ENCODE measurements at regions not wholly inside any gene's neighbourhood (a gene's known extent, or its start where the extent isn't known, plus 50 kb on each side); places are given as distances from the start of the nearest gene placed in this dataset.

- H3K36me3 ChIP-seq (ENCODE audit: low read depth): no peaks in the 10 kb centered on the region
- intact Hi-C loops (cut with micrococcal nuclease; ENCODE audit: unreplicated experiment): no loop called here
- H3K4me2 ChIP-seq: no peak overlapping the region
- H2AFZ ChIP-seq: no peak overlapping the region
- TF ChIP-seq CTCF (conservative IDR thresholded peaks at IDR 0.05): no peak
- TF ChIP-seq EZH2 (IDR thresholded peaks at IDR 0.05; ENCODE audit: low read depth): no peak
- no peaks in the 10 kb centered on the region for H3K9me3 ChIP-seq (ENCODE audit: insufficient read depth, low read depth)
- no peaks in the 10 kb centered on the region for H3F3A ChIP-seq (ENCODE audit: insufficient read depth, low read depth)
- no peak overlapping the region for H3K4me3 ChIP-seq
- H3K4me1 ChIP-seq (replicated peaks; ENCODE audit: insufficient read depth): no peaks in the 10 kb centered on the region
- BruUV-seq (replicated peaks): no TSS peak
- ChIA-PET CTCF (no interaction called here), POLR2A (ENCODE audit: unreplicated experiment) (no interaction called here)
- DNase-seq: no peak
- no peaks in the 10 kb centered on the region for H3K27me3 ChIP-seq (ENCODE audit: insufficient read depth, low read depth)
- no peaks in the 10 kb centered on the region for H4K20me1 ChIP-seq (ENCODE audit: insufficient read depth)
- no peaks in the 10 kb centered on the region for H3K79me2 ChIP-seq (ENCODE audit: low read depth)
- H3K9me2 ChIP-seq (ENCODE audit: insufficient read depth): no peaks in the 10 kb centered on the region
- no peak overlapping the region for H3K27ac ChIP-seq
Observed at GRCh38 chr13:70380809-70381208, 272.6 kb upstream of the KLHL1 start.

GRCh38 chr13:70375718-70376117 is 267.5 kb upstream of the KLHL1 start:
- DNase-seq: peak in 1 of 2 experiments; percentile 34
- POLR2A ChIA-PET (ENCODE audit: unreplicated experiment): no interaction called here
- no peaks in the 10 kb centered on the region for H3K27me3 ChIP-seq (ENCODE audit: insufficient read depth, low read depth)
- intact Hi-C loops (cut with micrococcal nuclease; ENCODE audit: unreplicated experiment): no loop called here
- TF ChIP-seq EZH2 (IDR thresholded peaks at IDR 0.05; ENCODE audit: low read depth) (no peak), CTCF (conservative IDR thresholded peaks at IDR 0.05) (no peak)
- no peak overlapping the region for H2AFZ ChIP-seq
- H3K27ac ChIP-seq: no peak overlapping the region
- H3K4me3 ChIP-seq: no peak overlapping the region
- H3K79me2 ChIP-seq (ENCODE audit: low read depth): no peaks in the 10 kb centered on the region
- no peaks in the 10 kb centered on the region for H3K9me2 ChIP-seq (ENCODE audit: insufficient read depth)
- no peaks in the 10 kb centered on the region for H3F3A ChIP-seq (ENCODE audit: insufficient read depth, low read depth)
- H3K4me1 ChIP-seq (replicated peaks; ENCODE audit: insufficient read depth): no peaks in the 10 kb centered on the region
- no peaks in the 10 kb centered on the region for H3K36me3 ChIP-seq (ENCODE audit: low read depth)
- no peak overlapping the region for H3K4me2 ChIP-seq
- H4K20me1 ChIP-seq (ENCODE audit: insufficient read depth): no peaks in the 10 kb centered on the region
- H3K9me3 ChIP-seq (ENCODE audit: insufficient read depth, low read depth): no peaks in the 10 kb centered on the region
- no TSS peak for BruUV-seq (replicated peaks)
- CTCF ChIA-PET: no interaction called here

GRCh38 chr13:70370924-70371323 is 262.7 kb upstream of the KLHL1 start:
- no peaks in the 10 kb centered on the region for H3K4me1 ChIP-seq (replicated peaks; ENCODE audit: insufficient read depth)
- intact Hi-C loops (cut with micrococcal nuclease; ENCODE audit: unreplicated experiment): no loop called here
- no peaks in the 10 kb centered on the region for H3K9me3 ChIP-seq (ENCODE audit: insufficient read depth, low read depth)
- TF ChIP-seq CTCF (conservative IDR thresholded peaks at IDR 0.05) (no peak), EZH2 (IDR thresholded peaks at IDR 0.05; ENCODE audit: low read depth) (no peak)
- no peak overlapping the region for H3K4me3 ChIP-seq
- ChIA-PET CTCF (no interaction called here), POLR2A (ENCODE audit: unreplicated experiment) (no interaction called here)
- H3K79me2 ChIP-seq (ENCODE audit: low read depth): no peaks in the 10 kb centered on the region
- no peaks in the 10 kb centered on the region for H3F3A ChIP-seq (ENCODE audit: insufficient read depth, low read depth)
- DNase-seq: no peak
- no peak overlapping the region for H3K27ac ChIP-seq
- no peaks in the 10 kb centered on the region for H3K36me3 ChIP-seq (ENCODE audit: low read depth)
- H3K4me2 ChIP-seq: no peak overlapping the region
- H2AFZ ChIP-seq: no peak overlapping the region
- H3K27me3 ChIP-seq (ENCODE audit: insufficient read depth, low read depth): no peaks in the 10 kb centered on the region
- no peaks in the 10 kb centered on the region; the same call in 1 of the 2 replicates for H3K9me2 ChIP-seq (ENCODE audit: insufficient read depth)
- no peaks in the 10 kb centered on the region for H4K20me1 ChIP-seq (ENCODE audit: insufficient read depth)
- no TSS peak for BruUV-seq (replicated peaks)

Data from PC-9 (cell line).